Forelimb muscle (tissue), 1 donor: ENCODE measurements at regions not wholly inside any gene's neighbourhood (a gene's known extent, or its start where the extent isn't known, plus 50 kb on each side); places are given as distances from the start of the nearest gene placed in this dataset.
"Not testable (repeated sequence)": the region's sequence is repeated elsewhere in the genome, so short reads cannot be mapped to it uniquely, and the experiment has no call there.

ENCODE experiments used
- DNase-seq: peaks from one replicate; pipeline ENCODE4 v3.0.0-alpha.2; 2013; ENCODE audit warnings: low read depth

- no peak for DNase-seq
Measured at GRCh38 chr11:122604621-122605020, 50.9 kb upstream of the UBASH3B start.

GRCh38 chr11:122601141-122602125 is 54.1 kb upstream of the UBASH3B start:
- DNase-seq = peak; percentile 76

- DNase-seq = no peak
Measured at GRCh38 chr11:122600290-122600689, 55.2 kb upstream of the UBASH3B start.

GRCh38 chr11:122599434-122599833 is 56.1 kb upstream of the UBASH3B start:
- DNase-seq = no peak

- no peak for DNase-seq
Measured at GRCh38 chr11:122598971-122599370, 56.6 kb upstream of the UBASH3B start.

GRCh38 chr11:122597511-122597910 is 58.0 kb upstream of the UBASH3B start:
- DNase-seq = peak; percentile 77

GRCh38 chr11:122594986-122595645 is 60.4 kb upstream of the UBASH3B start:
- no peak for DNase-seq

- DNase-seq = no peak
Measured at GRCh38 chr11:122593473-122594420, 61.8 kb upstream of the UBASH3B start.

GRCh38 chr11:122592641-122593040 is 62.9 kb upstream of the UBASH3B start:
- no peak for DNase-seq

- DNase-seq = no peak
Measured at GRCh38 chr11:122584670-122585069, 70.9 kb upstream of the UBASH3B start.

- not testable (repeated sequence) for DNase-seq
Measured at GRCh38 chr11:122580071-122580470, 75.5 kb upstream of the UBASH3B start.

GRCh38 chr11:122578171-122578825 is 77.2 kb upstream of the UBASH3B start:
- no peak for DNase-seq

- no peak for DNase-seq
Measured at GRCh38 chr11:122572592-122572991, 82.9 kb upstream of the UBASH3B start.

GRCh38 chr11:122563761-122564160 is 91.8 kb upstream of the UBASH3B start:
- no peak for DNase-seq

GRCh38 chr11:122559734-122560382 is 95.7 kb upstream of the UBASH3B start:
- DNase-seq = no peak

GRCh38 chr11:122559218-122559617 is 96.3 kb upstream of the UBASH3B start:
- not testable (repeated sequence) for DNase-seq

GRCh38 chr11:122557163-122557562 is 98.4 kb upstream of the UBASH3B start:
- not testable (repeated sequence) for DNase-seq

- DNase-seq = no peak
Measured at GRCh38 chr11:122556605-122557004, 98.9 kb upstream of the UBASH3B start.

GRCh38 chr11:122538060-122538459 is 117.5 kb upstream of the UBASH3B start:
- no peak for DNase-seq

- no peak for DNase-seq
Measured at GRCh38 chr11:122524898-122525297, 130.6 kb upstream of the UBASH3B start.
